ENCODE measurements at regions not wholly inside any gene's neighbourhood (a gene's known extent, or its start where the extent isn't known, plus 50 kb on each side); places are given as distances from the start of the nearest gene placed in this dataset.

- H3K4me3 ChIP-seq (ENCODE audit: low read length in 2 of 2): no peak overlapping the region
- H3K4me1 ChIP-seq (ENCODE audit: control insufficient read depth in 2 of 2, insufficient read depth in 2 of 2, low read length in 2 of 2): no peaks in the 10 kb centered on the region
- H3K9me3 ChIP-seq (ENCODE audit: control insufficient read depth in 2 of 2, low read length in 2 of 2): no peaks in the 10 kb centered on the region
- no peak overlapping the region for H3K9ac ChIP-seq (ENCODE audit: low read depth in 1 of 2, low read length in 2 of 2)
- no peak overlapping the region for H3K27ac ChIP-seq (ENCODE audit: low read depth in 2 of 2, low read length in 2 of 2)
- H3K27me3 ChIP-seq (ENCODE audit: control insufficient read depth in 2 of 2, insufficient read depth in 2 of 2, low read length in 2 of 2): no peaks in the 10 kb centered on the region
- H3K36me3 ChIP-seq (ENCODE audit: control insufficient read depth in 2 of 2, insufficient read depth in 2 of 2, low read length in 2 of 2): no peaks in the 10 kb centered on the region
Measured at GRCh38 chr7:42381161-42381560, 144.2 kb upstream of the GLI3 start.

- Histone ChIP-seq H3K9me3 (ENCODE audit: control insufficient read depth in 2 of 2, low read length in 2 of 2) (no peaks in the 10 kb centered on the region), H3K27me3 (ENCODE audit: control insufficient read depth in 2 of 2, insufficient read depth in 2 of 2, low read length in 2 of 2) (no peaks in the 10 kb centered on the region), H3K36me3 (ENCODE audit: control insufficient read depth in 2 of 2, insufficient read depth in 2 of 2, low read length in 2 of 2) (no peaks in the 10 kb centered on the region), H3K27ac (ENCODE audit: low read depth in 2 of 2, low read length in 2 of 2) (no peak overlapping the region), H3K4me1 (ENCODE audit: control insufficient read depth in 2 of 2, insufficient read depth in 2 of 2, low read length in 2 of 2) (no peaks in the 10 kb centered on the region), H3K4me3 (ENCODE audit: low read length in 2 of 2) (no peak overlapping the region), H3K9ac (ENCODE audit: low read depth in 1 of 2, low read length in 2 of 2) (no peak overlapping the region)
Measured at GRCh38 chr7:42380401-42380800, 143.4 kb upstream of the GLI3 start.

GRCh38 chr7:42378149-42378548, 141.1 kb upstream of the GLI3 start:
- Histone ChIP-seq H3K9me3 (ENCODE audit: control insufficient read depth in 2 of 2, low read length in 2 of 2) (no peaks in the 10 kb centered on the region), H3K4me1 (ENCODE audit: control insufficient read depth in 2 of 2, insufficient read depth in 2 of 2, low read length in 2 of 2) (no peaks in the 10 kb centered on the region), H3K36me3 (ENCODE audit: control insufficient read depth in 2 of 2, insufficient read depth in 2 of 2, low read length in 2 of 2) (no peaks in the 10 kb centered on the region), H3K4me3 (ENCODE audit: low read length in 2 of 2) (no peak overlapping the region), H3K9ac (ENCODE audit: low read depth in 1 of 2, low read length in 2 of 2) (no peak overlapping the region), H3K27me3 (ENCODE audit: control insufficient read depth in 2 of 2, insufficient read depth in 2 of 2, low read length in 2 of 2) (no peaks in the 10 kb centered on the region), H3K27ac (ENCODE audit: low read depth in 2 of 2, low read length in 2 of 2) (no peak overlapping the region)

GRCh38 chr7:42373285-42373684, 136.3 kb upstream of the GLI3 start:
- Histone ChIP-seq H3K36me3 (ENCODE audit: control insufficient read depth in 2 of 2, insufficient read depth in 2 of 2, low read length in 2 of 2) (no peaks in the 10 kb centered on the region), H3K27me3 (ENCODE audit: control insufficient read depth in 2 of 2, insufficient read depth in 2 of 2, low read length in 2 of 2) (no peaks in the 10 kb centered on the region), H3K9me3 (ENCODE audit: control insufficient read depth in 2 of 2, low read length in 2 of 2) (no peaks in the 10 kb centered on the region), H3K4me3 (ENCODE audit: low read length in 2 of 2) (no peak overlapping the region), H3K9ac (ENCODE audit: low read depth in 1 of 2, low read length in 2 of 2) (no peak overlapping the region), H3K27ac (ENCODE audit: low read depth in 2 of 2, low read length in 2 of 2) (no peak overlapping the region), H3K4me1 (ENCODE audit: control insufficient read depth in 2 of 2, insufficient read depth in 2 of 2, low read length in 2 of 2) (no peaks in the 10 kb centered on the region)

- Histone ChIP-seq H3K9ac (ENCODE audit: low read depth in 1 of 2, low read length in 2 of 2) (no peak overlapping the region), H3K4me1 (ENCODE audit: control insufficient read depth in 2 of 2, insufficient read depth in 2 of 2, low read length in 2 of 2) (no peaks in the 10 kb centered on the region), H3K27ac (ENCODE audit: low read depth in 2 of 2, low read length in 2 of 2) (no peak overlapping the region), H3K27me3 (ENCODE audit: control insufficient read depth in 2 of 2, insufficient read depth in 2 of 2, low read length in 2 of 2) (no peaks in the 10 kb centered on the region), H3K36me3 (ENCODE audit: control insufficient read depth in 2 of 2, insufficient read depth in 2 of 2, low read length in 2 of 2) (no peaks in the 10 kb centered on the region), H3K9me3 (ENCODE audit: control insufficient read depth in 2 of 2, low read length in 2 of 2) (no peaks in the 10 kb centered on the region), H3K4me3 (ENCODE audit: low read length in 2 of 2) (no peak overlapping the region)
Measured at GRCh38 chr7:42372479-42372878, 135.5 kb upstream of the GLI3 start.

GRCh38 chr7:42359946-42360345, 122.9 kb upstream of the GLI3 start:
- H3K27me3 ChIP-seq (ENCODE audit: control insufficient read depth in 2 of 2, insufficient read depth in 2 of 2, low read length in 2 of 2): no peaks in the 10 kb centered on the region
- no peaks in the 10 kb centered on the region for H3K9me3 ChIP-seq (ENCODE audit: control insufficient read depth in 2 of 2, low read length in 2 of 2)
- no peak overlapping the region for H3K4me3 ChIP-seq (ENCODE audit: low read length in 2 of 2)
- H3K9ac ChIP-seq (ENCODE audit: low read depth in 1 of 2, low read length in 2 of 2): no peak overlapping the region
- H3K27ac ChIP-seq (ENCODE audit: low read depth in 2 of 2, low read length in 2 of 2): no peak overlapping the region
- H3K4me1 ChIP-seq (ENCODE audit: control insufficient read depth in 2 of 2, insufficient read depth in 2 of 2, low read length in 2 of 2): no peaks in the 10 kb centered on the region
- H3K36me3 ChIP-seq (ENCODE audit: control insufficient read depth in 2 of 2, insufficient read depth in 2 of 2, low read length in 2 of 2): no peaks in the 10 kb centered on the region

- Histone ChIP-seq H3K9ac (ENCODE audit: low read depth in 1 of 2, low read length in 2 of 2) (no peak overlapping the region), H3K4me3 (ENCODE audit: low read length in 2 of 2) (no peak overlapping the region), H3K27ac (ENCODE audit: low read depth in 2 of 2, low read length in 2 of 2) (no peak overlapping the region), H3K4me1 (ENCODE audit: control insufficient read depth in 2 of 2, insufficient read depth in 2 of 2, low read length in 2 of 2) (no peaks in the 10 kb centered on the region), H3K9me3 (ENCODE audit: control insufficient read depth in 2 of 2, low read length in 2 of 2) (peaks cover 0 to 2% of the 10 kb centered on the region in 2 donors), H3K27me3 (ENCODE audit: control insufficient read depth in 2 of 2, insufficient read depth in 2 of 2, low read length in 2 of 2) (no peaks in the 10 kb centered on the region), H3K36me3 (ENCODE audit: control insufficient read depth in 2 of 2, insufficient read depth in 2 of 2, low read length in 2 of 2) (no peaks in the 10 kb centered on the region)
Measured at GRCh38 chr7:42351316-42351935, 114.4 kb upstream of the GLI3 start.

GRCh38 chr7:42350801-42351200, 113.8 kb upstream of the GLI3 start:
- Histone ChIP-seq H3K27me3 (ENCODE audit: control insufficient read depth in 2 of 2, insufficient read depth in 2 of 2, low read length in 2 of 2) (no peaks in the 10 kb centered on the region), H3K36me3 (ENCODE audit: control insufficient read depth in 2 of 2, insufficient read depth in 2 of 2, low read length in 2 of 2) (no peaks in the 10 kb centered on the region), H3K4me3 (ENCODE audit: low read length in 2 of 2) (no peak overlapping the region), H3K27ac (ENCODE audit: low read depth in 2 of 2, low read length in 2 of 2) (no peak overlapping the region), H3K9me3 (ENCODE audit: control insufficient read depth in 2 of 2, low read length in 2 of 2) (peaks cover 0 to 2% of the 10 kb centered on the region in 2 donors), H3K9ac (ENCODE audit: low read depth in 1 of 2, low read length in 2 of 2) (no peak overlapping the region), H3K4me1 (ENCODE audit: control insufficient read depth in 2 of 2, insufficient read depth in 2 of 2, low read length in 2 of 2) (no peaks in the 10 kb centered on the region)

GRCh38 chr7:42348631-42349030, 111.6 kb upstream of the GLI3 start:
- H3K9me3 ChIP-seq (ENCODE audit: control insufficient read depth in 2 of 2, low read length in 2 of 2): peaks cover 0 to 2% of the 10 kb centered on the region in 2 donors
- H3K4me1 ChIP-seq (ENCODE audit: control insufficient read depth in 2 of 2, insufficient read depth in 2 of 2, low read length in 2 of 2): no peaks in the 10 kb centered on the region
- H3K27me3 ChIP-seq (ENCODE audit: control insufficient read depth in 2 of 2, insufficient read depth in 2 of 2, low read length in 2 of 2): no peaks in the 10 kb centered on the region
- H3K4me3 ChIP-seq (ENCODE audit: low read length in 2 of 2): no peak overlapping the region
- H3K27ac ChIP-seq (ENCODE audit: low read depth in 2 of 2, low read length in 2 of 2): no peak overlapping the region
- no peaks in the 10 kb centered on the region for H3K36me3 ChIP-seq (ENCODE audit: control insufficient read depth in 2 of 2, insufficient read depth in 2 of 2, low read length in 2 of 2)
- H3K9ac ChIP-seq (ENCODE audit: low read depth in 1 of 2, low read length in 2 of 2): no peak overlapping the region

GRCh38 chr7:42348071-42348470, 111.1 kb upstream of the GLI3 start:
- no peak overlapping the region for H3K4me3 ChIP-seq (ENCODE audit: low read length in 2 of 2)
- H3K27me3 ChIP-seq (ENCODE audit: control insufficient read depth in 2 of 2, insufficient read depth in 2 of 2, low read length in 2 of 2): no peaks in the 10 kb centered on the region
- H3K9me3 ChIP-seq (ENCODE audit: control insufficient read depth in 2 of 2, low read length in 2 of 2): peaks cover 0 to 2% of the 10 kb centered on the region in 2 donors
- no peaks in the 10 kb centered on the region for H3K36me3 ChIP-seq (ENCODE audit: control insufficient read depth in 2 of 2, insufficient read depth in 2 of 2, low read length in 2 of 2)
- H3K9ac ChIP-seq (ENCODE audit: low read depth in 1 of 2, low read length in 2 of 2): no peak overlapping the region
- H3K4me1 ChIP-seq (ENCODE audit: control insufficient read depth in 2 of 2, insufficient read depth in 2 of 2, low read length in 2 of 2): no peaks in the 10 kb centered on the region
- H3K27ac ChIP-seq (ENCODE audit: low read depth in 2 of 2, low read length in 2 of 2): no peak overlapping the region

- H3K36me3 ChIP-seq (ENCODE audit: control insufficient read depth in 2 of 2, insufficient read depth in 2 of 2, low read length in 2 of 2): no peaks in the 10 kb centered on the region
- H3K27me3 ChIP-seq (ENCODE audit: control insufficient read depth in 2 of 2, insufficient read depth in 2 of 2, low read length in 2 of 2): no peaks in the 10 kb centered on the region
- H3K9ac ChIP-seq (ENCODE audit: low read depth in 1 of 2, low read length in 2 of 2): no peak overlapping the region
- H3K27ac ChIP-seq (ENCODE audit: low read depth in 2 of 2, low read length in 2 of 2): no peak overlapping the region
- no peak overlapping the region for H3K4me3 ChIP-seq (ENCODE audit: low read length in 2 of 2)
- H3K4me1 ChIP-seq (ENCODE audit: control insufficient read depth in 2 of 2, insufficient read depth in 2 of 2, low read length in 2 of 2): no peaks in the 10 kb centered on the region
- peaks cover 0 to 2% of the 10 kb centered on the region in 2 donors for H3K9me3 ChIP-seq (ENCODE audit: control insufficient read depth in 2 of 2, low read length in 2 of 2)
Measured at GRCh38 chr7:42347616-42348015, 110.6 kb upstream of the GLI3 start.
